NCI-H345 treated with DMSO at 0.1 percent for 48 hours (cell line): ENCODE measurements at regions not wholly inside any gene's neighbourhood (a gene's known extent, or its start where the extent isn't known, plus 50 kb on each side); places are given as distances from the start of the nearest gene placed in this dataset.

Source experiments
- DNase-seq: peaks from one replicate; lab custom pipeline; 2025; ENCODE audit not compliant: unreplicated experiment; lab: John Stamatoyannopoulos, UW

DNA sequence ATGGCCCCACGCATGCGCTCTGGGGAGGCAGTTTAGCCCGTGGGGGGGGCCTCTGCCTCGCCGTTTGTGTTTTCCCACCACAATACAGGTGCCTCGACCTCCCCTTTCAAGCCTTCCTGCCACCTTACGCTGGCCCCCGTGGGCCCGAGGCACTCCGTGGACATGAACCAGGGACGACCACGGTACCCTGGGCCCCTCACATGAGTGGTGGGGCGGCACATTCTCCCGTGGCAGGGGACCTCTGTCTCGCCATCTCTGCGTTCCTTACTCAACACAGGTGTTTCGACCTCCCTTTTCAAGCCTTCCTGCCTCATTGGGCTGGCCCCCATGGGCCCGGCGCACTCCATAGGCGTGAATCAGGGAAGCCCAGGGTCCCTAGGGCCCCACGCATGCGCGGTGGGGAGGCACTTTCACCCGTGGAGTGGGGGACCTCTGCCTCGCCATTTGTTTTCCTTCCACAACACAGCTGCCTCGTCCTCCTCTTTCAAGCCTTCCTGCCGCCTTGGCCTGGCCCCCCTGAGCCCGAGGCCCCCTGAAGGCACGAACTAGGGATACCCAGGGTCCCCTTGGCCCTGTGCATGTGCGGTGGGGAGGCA is 339.5 kb downstream of the ALG10 start:
- no peak for DNase-seq

DNA sequence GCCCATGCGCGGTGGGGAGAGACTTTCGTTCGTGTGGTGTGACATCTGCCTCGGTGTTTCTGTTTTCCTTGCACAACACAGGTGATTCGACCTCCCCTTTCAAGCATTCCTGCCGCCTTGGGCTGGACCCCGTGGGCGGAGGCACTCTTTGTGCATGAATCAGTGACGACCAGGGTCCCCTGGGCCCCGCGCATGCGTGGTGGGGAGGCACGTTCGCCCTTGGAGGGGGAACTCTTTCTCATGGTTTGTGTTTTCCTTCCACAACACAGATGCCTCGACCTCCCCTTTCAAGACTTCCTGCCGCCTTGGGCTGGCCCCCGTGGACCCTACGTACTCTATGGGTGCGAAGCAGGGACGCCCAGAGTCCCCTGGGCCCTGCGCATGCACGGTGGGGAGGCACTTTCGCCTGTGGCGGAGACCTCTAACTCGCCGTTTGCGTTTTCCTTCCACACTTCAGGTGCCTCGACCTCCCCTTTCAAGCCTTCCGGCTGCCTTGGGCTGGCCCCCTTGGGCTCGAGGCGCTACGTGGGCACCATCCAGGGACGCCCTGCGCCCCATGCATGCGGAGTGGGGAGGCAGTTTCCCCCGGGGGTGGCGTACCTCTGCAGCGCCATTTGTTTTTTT is 340.9 kb downstream of the ALG10 start:
- DNase-seq: no peak

DNA sequence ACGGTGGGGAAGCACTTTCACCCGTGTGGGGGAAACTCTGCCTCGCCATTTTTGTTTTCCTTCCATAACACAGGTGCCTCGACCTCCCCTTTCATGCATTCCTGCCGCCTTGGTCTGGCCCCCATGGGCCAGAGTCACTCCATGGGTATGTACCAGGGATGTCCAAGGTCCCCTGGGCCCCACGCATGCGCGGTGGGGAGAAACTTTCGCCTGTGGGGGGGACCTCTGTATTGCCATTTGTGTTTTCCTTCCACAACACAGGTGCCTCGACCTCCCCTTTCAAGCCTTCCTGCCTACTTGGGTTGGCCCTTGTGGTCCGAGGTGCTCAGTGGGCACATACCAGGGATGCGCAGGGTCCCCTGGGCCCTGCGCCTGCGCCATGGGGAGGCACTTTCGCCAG is 345.8 kb downstream of the ALG10 start:
- no peak for DNase-seq

DNA sequence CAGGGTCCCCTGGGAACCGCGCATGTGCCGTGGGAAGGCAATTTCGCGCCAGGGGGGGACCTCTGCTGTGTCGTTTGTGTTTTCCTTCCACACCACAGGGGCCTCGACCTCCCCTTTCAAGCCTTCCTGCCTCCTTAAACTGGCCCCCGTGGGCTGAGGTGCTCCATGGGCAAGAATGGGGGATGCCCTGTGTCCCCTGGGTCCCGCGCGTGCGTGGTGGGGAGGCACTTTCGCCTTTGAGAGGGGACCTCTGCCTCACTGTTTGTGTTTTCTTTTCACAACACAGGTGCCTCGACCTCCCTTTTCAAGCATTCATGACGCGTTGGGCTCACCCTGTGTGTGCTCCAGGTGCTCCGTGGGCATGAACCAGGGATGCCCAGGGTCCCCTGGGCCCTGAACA is 348.8 kb downstream of the ALG10 start:
- no peak for DNase-seq

DNA sequence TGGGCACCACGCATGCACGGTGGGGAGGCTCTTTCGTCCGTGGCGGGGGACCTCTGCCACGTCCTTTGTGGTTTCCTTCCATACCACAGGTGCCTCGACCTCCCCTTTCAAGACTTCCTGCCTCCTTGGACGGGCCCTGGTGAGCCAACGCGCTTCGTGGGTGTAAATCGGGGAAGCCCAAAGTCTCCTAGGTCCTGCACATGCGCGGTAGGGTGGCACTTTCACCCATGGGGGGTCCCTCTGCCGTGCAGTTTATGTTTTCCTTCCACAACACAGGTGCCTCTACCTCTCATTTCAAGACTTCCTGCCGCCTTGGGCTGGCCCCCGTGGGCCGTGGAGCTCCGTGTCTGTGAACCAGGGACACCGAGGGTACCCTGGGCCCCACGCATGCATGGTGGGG is 349.7 kb downstream of the ALG10 start:
- no peak for DNase-seq

DNA sequence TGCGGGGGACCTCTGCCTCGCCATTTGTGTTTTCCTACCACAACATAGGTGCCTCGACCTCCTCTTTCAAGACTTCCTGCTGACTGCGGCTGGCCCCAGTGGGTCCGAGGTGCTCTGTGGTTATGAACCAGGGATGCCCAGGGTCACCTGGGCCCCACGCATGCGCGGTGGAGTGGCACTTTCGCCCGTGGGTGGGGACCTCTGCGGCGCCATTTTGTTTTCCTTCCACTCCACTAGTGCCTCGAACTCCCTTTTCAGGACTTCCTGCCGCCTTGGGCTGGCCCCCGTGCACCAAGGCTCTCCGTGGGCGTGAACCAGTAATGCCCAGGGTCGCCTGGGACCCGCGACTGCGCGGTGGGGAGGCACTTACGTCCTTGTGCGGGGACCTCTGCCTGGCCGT is 351.6 kb downstream of the ALG10 start:
- DNase-seq: no peak

GRCh38 chr12:34376133-34376799 is 354.0 kb downstream of the ALG10 start:
- no peak for DNase-seq

DNA sequence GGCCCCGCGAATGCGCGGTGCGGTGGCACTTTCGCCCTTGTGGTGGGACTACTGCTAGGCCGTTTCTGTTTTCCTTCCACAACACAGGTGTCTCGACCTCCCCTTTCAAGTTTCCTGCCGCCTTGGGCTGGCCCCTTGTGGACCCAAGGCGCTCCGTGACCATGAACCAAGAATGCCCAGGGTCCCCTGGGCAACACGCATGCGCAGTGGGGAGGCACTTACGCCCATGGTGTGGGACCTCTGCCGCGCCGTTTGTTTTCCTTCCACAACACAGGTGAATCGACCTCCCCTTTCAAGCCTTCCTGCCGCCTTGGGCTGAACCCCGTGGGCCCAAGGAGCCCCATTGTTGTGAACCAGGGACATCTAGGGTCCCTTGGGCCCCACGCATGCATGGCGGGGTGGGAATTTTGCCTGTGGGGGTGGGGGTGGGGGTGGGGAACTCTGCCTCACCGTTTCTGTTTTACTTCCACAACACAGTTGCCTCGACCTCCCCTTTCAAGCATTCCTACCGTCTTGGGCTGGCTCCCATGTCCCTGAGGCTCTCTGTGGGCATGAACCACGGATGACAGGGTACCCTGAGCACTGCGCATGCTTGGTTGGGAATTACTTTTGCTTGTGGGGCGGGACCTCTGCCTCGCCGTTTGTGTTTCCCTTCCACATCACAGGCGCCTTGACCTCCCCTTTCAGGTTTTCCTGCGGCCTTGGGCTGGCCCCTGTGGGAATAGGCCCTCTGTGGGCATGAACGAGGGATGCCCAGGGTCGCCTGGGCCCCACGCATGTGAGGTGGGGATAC is 355.1 kb downstream of the ALG10 start:
- no peak for DNase-seq

DNA sequence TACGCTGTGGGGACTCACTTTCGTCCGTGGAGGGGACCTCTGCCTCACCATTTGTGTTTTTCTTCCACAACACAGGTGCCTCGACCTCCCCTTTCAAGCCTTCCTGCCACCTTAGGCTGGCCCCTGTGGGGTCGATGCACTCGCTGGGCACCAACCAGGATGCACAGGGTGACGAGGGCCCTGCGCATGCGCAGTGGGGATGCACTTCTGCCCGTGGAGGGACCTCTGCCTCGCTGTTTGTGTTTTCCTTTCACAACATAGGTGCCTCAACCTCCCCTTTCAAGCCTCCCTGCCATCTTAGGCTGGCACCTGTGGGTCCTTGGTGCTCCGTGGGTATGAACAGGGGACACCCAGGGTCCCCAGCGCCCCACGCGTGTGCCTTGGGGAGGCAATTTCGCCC is 356.8 kb downstream of the ALG10 start:
- no peak for DNase-seq

- DNase-seq: no peak
These were observed 362.4 kb downstream of the ALG10 start for GRCh38 chr12:34384693-34385092.

DNA sequence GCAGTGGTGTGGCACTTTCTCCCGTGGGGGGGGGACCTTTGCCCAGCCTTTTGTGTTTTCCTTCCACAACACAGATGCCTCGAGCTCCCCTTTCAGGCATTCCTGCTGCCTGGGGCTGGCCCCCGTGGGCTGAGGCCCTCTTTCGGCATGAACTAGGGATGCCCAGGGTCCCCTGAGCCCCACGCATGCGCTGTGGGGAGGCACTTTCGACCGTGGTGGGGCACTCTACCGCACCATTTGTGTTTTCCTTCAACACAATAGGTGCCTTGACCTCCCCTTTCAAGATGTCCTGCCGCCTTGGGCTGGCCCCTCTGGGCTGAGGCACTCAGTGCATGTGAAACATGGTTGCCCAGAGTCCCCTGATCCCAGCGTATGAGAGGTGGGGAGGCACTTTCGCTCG is 363.7 kb downstream of the ALG10 start:
- no peak for DNase-seq

DNA sequence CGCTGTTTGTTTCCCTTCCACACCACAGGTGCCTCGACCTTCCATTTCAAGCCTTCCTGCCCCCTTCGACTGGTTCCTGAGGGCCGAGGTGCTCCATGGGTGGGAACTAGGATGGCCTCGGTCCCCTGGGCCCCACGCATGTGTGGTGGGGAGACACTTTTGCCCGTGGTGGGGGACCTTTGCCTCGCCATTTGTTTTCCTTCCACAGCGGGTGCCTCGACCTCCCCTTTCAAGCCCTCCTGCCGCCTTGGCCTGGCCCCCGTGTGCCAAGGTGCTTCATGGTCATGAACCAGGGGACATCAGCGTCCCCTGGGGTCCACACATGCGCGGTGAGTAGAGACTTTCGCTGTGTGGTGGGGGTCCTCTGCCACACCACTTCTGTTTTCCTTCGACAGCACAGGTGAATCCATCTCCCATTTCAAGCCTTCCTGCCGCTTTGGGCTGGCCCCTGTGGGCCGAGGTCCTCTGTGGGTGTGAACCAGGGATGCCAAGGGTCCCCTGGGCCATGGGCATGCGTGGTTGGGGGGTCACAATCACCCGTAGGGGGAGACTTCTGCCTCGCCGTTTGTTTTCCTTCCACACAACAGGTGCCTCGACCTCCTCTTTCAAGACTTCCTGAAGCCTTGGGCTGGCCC is 364.4 kb downstream of the ALG10 start:
- no peak for DNase-seq

DNA sequence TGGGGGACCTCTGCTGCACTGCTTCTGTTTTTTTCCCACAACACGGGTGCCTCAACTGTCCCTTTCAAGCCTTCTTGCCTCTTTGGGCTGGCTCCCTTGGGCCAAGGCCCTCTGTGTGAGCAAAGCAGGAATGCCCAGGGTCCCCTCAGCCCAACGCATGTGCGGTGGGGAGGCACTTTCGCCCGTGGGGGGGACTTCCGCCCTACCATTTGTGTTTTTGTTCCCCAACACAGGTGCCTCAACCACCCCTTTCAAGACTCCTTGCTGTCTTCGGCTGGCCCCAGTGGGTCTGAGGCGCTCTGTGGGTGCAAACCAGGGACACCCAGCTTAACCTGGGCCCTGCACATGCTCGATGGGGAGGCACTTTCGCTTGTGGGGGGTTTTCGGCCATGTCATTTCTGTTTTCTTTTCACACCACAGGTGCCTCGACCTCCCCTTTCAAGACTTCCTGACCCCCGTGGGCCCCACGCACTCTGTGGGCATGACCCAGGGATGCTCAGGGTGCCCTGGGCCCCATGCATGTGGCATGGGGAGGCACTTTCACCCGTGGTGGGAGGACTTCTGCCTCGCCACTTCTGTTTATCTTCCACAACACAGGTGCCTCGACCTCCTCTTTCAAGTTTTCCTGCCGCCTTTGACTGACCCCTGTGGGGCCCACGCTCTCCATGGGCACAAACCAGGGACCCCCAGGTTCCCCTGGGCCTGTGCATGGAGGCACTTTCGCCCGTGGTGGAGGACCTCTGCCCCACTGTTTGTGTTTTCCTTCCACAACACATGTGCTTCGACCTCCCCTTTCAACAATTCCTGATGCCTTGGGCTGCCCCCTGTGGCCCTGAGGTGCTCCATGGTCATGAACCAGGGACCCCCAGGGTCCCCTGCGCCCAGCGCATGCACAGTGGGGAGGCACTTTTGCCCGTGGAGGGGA is 365.7 kb downstream of the ALG10 start:
- no peak for DNase-seq

GRCh38 chr12:34388636-34389377 is 366.5 kb downstream of the ALG10 start:
- DNase-seq: no peak

DNA sequence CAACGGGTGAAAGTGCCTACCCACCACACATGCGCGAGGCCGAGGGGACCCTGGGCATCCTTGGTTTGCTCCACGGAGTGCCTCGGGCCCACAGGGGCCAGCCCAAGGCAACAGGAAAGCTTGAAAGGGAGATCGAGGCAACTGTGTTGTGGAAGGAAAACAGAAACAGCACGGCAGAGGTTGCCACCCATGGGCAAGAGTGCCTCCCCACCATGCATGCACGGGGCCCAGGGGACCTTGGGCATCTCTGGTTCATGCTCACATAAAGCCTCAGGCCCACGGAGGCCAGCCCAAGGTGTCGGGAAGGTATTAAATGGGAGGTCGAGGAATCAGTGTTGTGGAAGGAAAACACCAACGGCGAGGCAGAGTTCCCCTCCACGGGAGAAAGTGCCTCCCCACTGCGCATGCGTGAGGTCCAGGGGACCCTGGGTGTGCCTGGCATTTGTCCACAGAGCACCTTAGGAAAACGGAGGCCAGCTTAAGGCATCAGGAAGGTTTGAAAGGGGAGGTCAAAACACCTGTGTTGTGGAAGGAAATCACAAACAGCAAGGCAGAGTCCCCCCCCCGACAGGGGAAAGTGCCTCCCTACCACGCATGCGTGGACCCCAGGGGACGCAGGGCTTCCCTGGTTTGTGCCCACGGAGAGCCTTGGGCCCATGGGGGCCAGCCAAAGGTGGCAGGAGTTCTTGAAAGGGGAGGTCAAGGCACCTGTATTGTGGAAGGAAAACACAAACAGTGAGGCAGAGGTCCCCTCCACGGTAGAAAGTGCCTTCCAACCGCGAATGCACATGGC is 367.3 kb downstream of the ALG10 start:
- DNase-seq: no peak

DNA sequence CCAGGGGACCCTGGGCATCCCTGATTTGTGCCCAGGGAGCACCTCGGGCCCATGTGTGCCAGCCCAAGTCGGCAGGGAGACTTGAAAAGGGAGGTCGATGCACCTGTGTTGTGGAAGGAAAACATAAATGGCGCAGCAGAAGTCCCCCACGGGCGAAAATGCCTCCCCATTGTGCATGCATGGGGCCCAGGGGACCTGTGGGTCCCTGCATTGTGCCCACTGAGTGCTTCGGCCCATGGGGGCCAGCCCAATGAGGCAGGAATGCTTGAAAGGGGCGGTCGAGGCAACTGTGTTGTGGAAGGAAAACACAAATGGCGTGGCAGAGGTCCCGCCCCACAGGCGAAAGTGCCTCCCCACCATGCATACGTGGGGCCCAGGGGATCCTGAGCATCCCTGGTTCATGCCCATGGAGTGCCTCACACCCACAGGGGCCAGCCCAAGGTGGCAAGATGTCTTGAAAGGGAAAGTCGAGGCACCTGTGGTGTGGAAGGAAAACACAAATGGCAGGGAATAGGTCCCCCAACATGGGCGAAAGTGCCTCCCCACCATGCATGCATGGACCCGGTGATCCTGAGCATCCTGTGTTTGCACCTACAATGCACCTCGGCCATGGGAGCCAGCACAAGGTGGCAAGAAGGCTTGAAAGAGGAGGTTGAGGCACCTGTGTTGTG is 368.0 kb downstream of the ALG10 start:
- no peak for DNase-seq

GRCh38 chr12:34390846-34391700 is 368.8 kb downstream of the ALG10 start:
- DNase-seq: no peak
